Panc1 (cell line): ENCODE measurements at regions not wholly inside any gene's neighbourhood (a gene's known extent, or its start where the extent isn't known, plus 50 kb on each side); places are given as distances from the start of the nearest gene placed in this dataset.
A peak's percentile ranks its signal among the peaks of the same experiment; 100 is the strongest.

Source experiments
- ATAC-seq: fragments of 200-7000 bp; cut with Tn5 transposase; 2 replicates; pipeline ENCODE4 v1.9.1; 2020; ENCODE audit warnings: mild to moderate bottlenecking, moderate library complexity
- BruUV-seq: library from RNA; stranded (reverse); fragments of 400-500 nt; replicated peaks from 2 replicates; lab custom pipeline; 2021; lab: Mats Ljungman, UMichigan
- CTCF ChIA-PET: fragments of 300-600 bp; sonication (Branson Sonifier 250); formaldehyde crosslinking; loops from one replicate; lab custom pipeline; 2022; ENCODE audit warnings: antibody characterized with exemption; lab: Charles Lee
- POLR2A ChIA-PET: fragments of 300-600 bp; sonication (Branson Sonifier 250); formaldehyde crosslinking; loops from one replicate; lab custom pipeline; 2022; ENCODE audit warnings: antibody characterized with exemption; lab: Charles Lee
- DNase-seq: peaks from one replicate; pipeline ENCODE4 v3.0.0-alpha.2; 2010; ENCODE audit warnings: low read depth, low spot score
- H3K27ac ChIP-seq: 2 replicates; pipeline ENCODE4 v1.5.1; 2011; ENCODE audit warnings: mild to moderate bottlenecking, low read length, inconsistent platforms
- H3K27me3 ChIP-seq: fragments of 200-500 bp; sonication (Bioruptor generic); 2 replicates; pipeline ENCODE4 v1.6.0; 2014; ENCODE audit warnings: low read length, inconsistent platforms; ENCODE audit not compliant: control insufficient read depth, insufficient read depth
- H3K36me3 ChIP-seq: fragments of 200-500 bp; sonication (Bioruptor generic); 2 replicates; pipeline ENCODE4 v1.5.1; 2014; ENCODE audit warnings: inconsistent platforms, mild to moderate bottlenecking, low read length, moderate library complexity; ENCODE audit not compliant: control insufficient read depth, insufficient read depth
- H3K4me1 ChIP-seq: 2 replicates; pipeline ENCODE4 v1.5.1; 2011; ENCODE audit warnings: inconsistent platforms, mild to moderate bottlenecking, low read length, moderate library complexity; ENCODE audit not compliant: control insufficient read depth, insufficient read depth
- H3K4me3 ChIP-seq, 2 experiments: 2 replicates each; pipeline ENCODE4 v1.5.1; 2011 to 2012; ENCODE audit warnings: low read depth in 2 of 2, low read length in 2 of 2, mild to moderate bottlenecking in 2 of 2, inconsistent platforms in 1 of 2, moderate library complexity in 1 of 2
- H3K9me3 ChIP-seq: fragments of 200-500 bp; sonication (Bioruptor generic); 2 replicates; pipeline ENCODE4 v1.5.1; 2014; ENCODE audit warnings: low read depth, mild to moderate bottlenecking, inconsistent platforms, low read length, moderate library complexity; ENCODE audit not compliant: control insufficient read depth, insufficient read depth
- CTCF ChIP-seq: fragments of 450-650 bp; IDR thresholded peaks from 2 replicates; pipeline ENCODE4 v1.5.1; 2017; ENCODE audit warnings: mild to moderate bottlenecking
- POLR2AphosphoS5 ChIP-seq: IDR thresholded peaks from 2 replicates; pipeline ENCODE4 v1.6.1; 2012; ENCODE audit warnings: mild to moderate bottlenecking, low read depth, low read length, moderate library complexity
- REST ChIP-seq, 2 experiments: IDR thresholded peaks; 2 replicates each; pipeline ENCODE4 v1.6.1; 2011 to 2012; ENCODE audit warnings: low read depth in 2 of 2, control low read depth in 1 of 2, low read length in 1 of 2, mild to moderate bottlenecking in 1 of 2, moderate library complexity in 1 of 2; ENCODE audit not compliant: insufficient read depth in 1 of 2
- SIN3A ChIP-seq: IDR thresholded peaks from 2 replicates; pipeline ENCODE4 v1.6.1; 2012; ENCODE audit warnings: low read depth, mild to moderate bottlenecking, low read length, moderate library complexity, borderline replicate concordance; ENCODE audit not compliant: insufficient read depth
- TCF7L2 ChIP-seq: IDR thresholded peaks from 2 replicates; pipeline ENCODE4 v1.6.1; 2011; ENCODE audit warnings: mild to moderate bottlenecking, low read depth, low read length, inconsistent platforms
- in situ Hi-C: cut with HindIII; loops from 2 replicates; pipeline ENCODE4 v1.10.0; 2016; ENCODE audit warnings: low sequenced_read_pairs, low pct_unique_long_range_greater_than_20kb
- intact Hi-C: fragments of 100-400 bp; cut with micrococcal nuclease; formaldehyde crosslinking; loops from one replicate; pipeline ENCODE4 v1.10.0; 2022; ENCODE audit not compliant: unreplicated experiment

GRCh38 chrX:74242484-74243138 lies 61.4 kb upstream of the ZCCHC13 start:
- ATAC-seq (peak; percentile 70), DNase-seq (no peak)
- H3K27ac ChIP-seq = peak overlapping the region; percentile 69
- no peaks in the 10 kb centered on the region for H3K27me3 ChIP-seq
- no peaks in the 10 kb centered on the region for H3K9me3 ChIP-seq
- no peak overlapping the region for H3K4me3 ChIP-seq
- in situ Hi-C loops = no loop called here
- POLR2A ChIA-PET = no interaction called here
- no TSS peak for BruUV-seq
- intact Hi-C loops = no loop called here
- H3K36me3 ChIP-seq = peaks cover 17% of the 10 kb centered on the region; the same call in 1 of the 2 replicates
- H3K4me1 ChIP-seq = peaks cover 22% of the 10 kb centered on the region
- CTCF ChIA-PET = no interaction called here
- TF ChIP-seq POLR2AphosphoS5 (no peak), REST (IDR thresholded peaks at IDR 0.05; ENCODE audit: insufficient read depth in 1 of 2, low read depth in 2 of 2, low read length in 1 of 2) (no peak), CTCF (no peak), TCF7L2 (no peak), SIN3A (no peak)

GRCh38 chrX:74242050-74242449 lies 61.9 kb upstream of the ZCCHC13 start:
- POLR2A ChIA-PET = no interaction called here
- Histone ChIP-seq H3K9me3 (no peaks in the 10 kb centered on the region), H3K36me3 (peaks cover 14% of the 10 kb centered on the region; the same call in 1 of the 2 replicates), H3K27ac (peak overlapping the region; percentile 69), H3K4me1 (peaks cover 20% of the 10 kb centered on the region), H3K27me3 (no peaks in the 10 kb centered on the region), H3K4me3 (no peak overlapping the region)
- ATAC-seq (no peak), DNase-seq (no peak)
- BruUV-seq = no TSS peak
- no peak for TF ChIP-seq SIN3A
- peak; percentile 45; the same call in 1 of the 2 replicates for TF ChIP-seq TCF7L2
- intact Hi-C loops (no loop called here), in situ Hi-C loops (no loop called here)
- CTCF ChIA-PET = no interaction called here

GRCh38 chrX:74238771-74239170 lies 65.2 kb upstream of the ZCCHC13 start:
- no TSS peak for BruUV-seq
- ATAC-seq = no peak
- Histone ChIP-seq H3K4me1 (peaks cover 16% of the 10 kb centered on the region), H3K9me3 (no peaks in the 10 kb centered on the region), H3K27ac (no peak overlapping the region), H3K4me3 (no peak overlapping the region), H3K36me3 (0 out of 2 replicates have a peak, but pooled peaks cover 5% of the 10 kb centered on the region), H3K27me3 (no peaks in the 10 kb centered on the region)
- DNase-seq = no peak
- intact Hi-C loops = no loop called here
- ChIA-PET CTCF (no interaction called here), POLR2A (no interaction called here)
- in situ Hi-C loops = no loop called here
- no peak for TF ChIP-seq SIN3A
- TF ChIP-seq CTCF = no peak
- TF ChIP-seq TCF7L2 = no peak
- TF ChIP-seq POLR2AphosphoS5 = no peak
- TF ChIP-seq REST (IDR thresholded peaks at IDR 0.05; ENCODE audit: insufficient read depth in 1 of 2, low read depth in 2 of 2, low read length in 1 of 2) = no peak
